ENCODE measurements at regions not wholly inside any gene's neighbourhood (a gene's known extent, or its start where the extent isn't known, plus 50 kb on each side); places are given as distances from the start of the nearest gene placed in this dataset.

DNA sequence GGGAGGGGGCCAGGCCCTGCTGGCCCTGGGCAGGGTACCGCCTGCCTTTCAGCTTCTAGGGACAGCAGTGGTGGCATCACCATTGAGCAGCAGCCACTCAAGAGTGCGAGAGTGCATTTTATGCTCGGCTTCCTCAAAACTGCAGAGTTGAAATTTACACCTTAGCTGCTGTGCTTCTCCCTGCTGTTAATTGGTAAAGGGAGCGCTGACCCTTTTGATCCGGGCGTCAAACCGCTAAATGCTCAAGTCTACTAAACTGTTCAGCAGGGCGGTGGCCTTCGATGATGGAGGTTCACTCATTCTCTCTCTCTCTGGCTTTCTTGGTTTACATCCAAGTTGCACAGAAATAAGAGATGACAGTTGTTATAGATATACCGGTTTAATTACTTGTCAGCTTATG lies 368.6 kb upstream of the IRX2 start:
- H3K27ac ChIP-seq (ENCODE audit: insufficient read depth in 1 of 2, low read depth in 1 of 2, low read length in 2 of 2, poor library complexity in 1 of 2, severe bottlenecking in 2 of 2) = no peak overlapping the region
- peaks cover 22 to 90% (median 28%) of the 10 kb centered on the region in 5 experiments for H3K27me3 ChIP-seq (replicated peaks in 2 of 5; ENCODE audit: control insufficient read depth in 4 of 5, insufficient read depth in 5 of 5, low read length in 4 of 5)
- H3K4me3 ChIP-seq (ENCODE audit: control insufficient read depth in 1 of 7, extremely low read depth in 1 of 7, insufficient read depth in 4 of 7, low read depth in 2 of 7, low read length in 6 of 7) = no peak overlapping the region
- peaks cover 0 to 9% (median 0%) of the 10 kb centered on the region in 5 experiments for H3K9me3 ChIP-seq (ENCODE audit: control extremely low read depth in 1 of 5, control insufficient read depth in 4 of 5, insufficient read depth in 2 of 5, low read depth in 1 of 5, low read length in 4 of 5)
- H3K36me3 ChIP-seq (ENCODE audit: control insufficient read depth in 4 of 4, insufficient read depth in 4 of 4, low read length in 3 of 4) = no peaks in the 10 kb centered on the region
- WGBS (ENCODE audit: insufficient coverage) = 23% methylated on average over 10 of the region's 10 CpGs
- H3K4me1 ChIP-seq (ENCODE audit: control extremely low read depth in 1 of 4, control insufficient read depth in 4 of 4, insufficient read depth in 4 of 4, low read length in 3 of 4) = no peaks in the 10 kb centered on the region
- CTCF ChIA-PET = no interaction called here
- no peak for DNase-seq
- POLR2A ChIA-PET = no interaction called here

DNA sequence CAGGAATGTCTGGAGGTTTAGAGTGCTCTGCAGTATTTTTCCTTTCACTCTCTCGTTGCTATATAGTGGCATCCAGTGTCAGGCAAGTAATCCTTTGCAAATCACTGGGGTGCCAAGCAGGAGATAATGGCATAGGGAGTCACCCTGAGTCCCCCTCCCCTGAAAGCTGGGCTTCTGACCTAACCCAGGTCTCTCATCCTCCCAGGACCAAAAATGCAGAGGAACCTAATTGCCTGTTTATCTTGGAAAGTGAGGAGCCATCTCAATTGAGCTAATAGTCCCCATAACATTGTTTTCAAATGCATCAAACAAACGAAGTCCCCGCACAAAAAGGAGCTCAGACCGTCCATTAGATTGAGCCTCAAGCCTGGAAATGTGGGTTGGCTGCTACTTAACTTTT lies 368.0 kb upstream of the IRX2 start:
- DNase-seq = no peak
- ChIA-PET CTCF (no interaction called here), POLR2A (no interaction called here)
- H3K4me1 ChIP-seq (ENCODE audit: control extremely low read depth in 1 of 4, control insufficient read depth in 4 of 4, insufficient read depth in 4 of 4, low read length in 3 of 4) = no peaks in the 10 kb centered on the region
- no peak overlapping the region for H3K4me3 ChIP-seq (ENCODE audit: control insufficient read depth in 1 of 7, extremely low read depth in 1 of 7, insufficient read depth in 4 of 7, low read depth in 2 of 7, low read length in 6 of 7)
- no peak overlapping the region for H3K27ac ChIP-seq (ENCODE audit: insufficient read depth in 1 of 2, low read depth in 1 of 2, low read length in 2 of 2, poor library complexity in 1 of 2, severe bottlenecking in 2 of 2)
- WGBS (ENCODE audit: insufficient coverage) = 10% methylated on average over 4 of the region's 4 CpGs
- H3K36me3 ChIP-seq (ENCODE audit: control insufficient read depth in 4 of 4, insufficient read depth in 4 of 4, low read length in 3 of 4) = no peaks in the 10 kb centered on the region
- H3K9me3 ChIP-seq (ENCODE audit: control extremely low read depth in 1 of 5, control insufficient read depth in 4 of 5, insufficient read depth in 2 of 5, low read depth in 1 of 5, low read length in 4 of 5) = peaks cover 0 to 9% (median 0%) of the 10 kb centered on the region in 5 experiments
- peaks cover 21 to 93% (median 30%) of the 10 kb centered on the region in 5 experiments for H3K27me3 ChIP-seq (replicated peaks in 2 of 5; ENCODE audit: control insufficient read depth in 4 of 5, insufficient read depth in 5 of 5, low read length in 4 of 5)

DNA sequence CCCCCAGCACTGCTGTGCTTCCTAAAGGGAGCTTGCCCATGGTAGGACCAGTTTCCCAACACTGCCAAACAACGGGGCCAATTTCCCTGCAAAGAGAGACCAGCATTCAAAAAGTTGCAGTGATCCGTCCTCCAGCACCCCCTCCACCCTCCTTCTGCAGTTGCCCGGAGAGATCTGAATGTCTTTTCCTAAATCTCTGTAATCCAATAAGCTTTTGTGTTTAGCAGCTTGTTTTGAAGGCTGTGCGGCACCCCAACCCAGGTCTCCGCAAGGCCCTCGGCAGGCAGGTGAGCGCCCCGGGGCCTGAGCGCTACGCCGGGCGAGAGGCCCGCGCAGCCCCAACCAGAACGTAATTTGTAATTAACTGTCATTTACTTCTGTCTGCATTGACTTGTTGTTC lies 366.9 kb upstream of the IRX2 start:
- ChIA-PET CTCF (no interaction called here), POLR2A (no interaction called here)
- Histone ChIP-seq H3K36me3 (ENCODE audit: control insufficient read depth in 4 of 4, insufficient read depth in 4 of 4, low read length in 3 of 4) (no peaks in the 10 kb centered on the region), H3K4me3 (ENCODE audit: control insufficient read depth in 1 of 7, extremely low read depth in 1 of 7, insufficient read depth in 4 of 7, low read depth in 2 of 7, low read length in 6 of 7) (no peak overlapping the region), H3K27me3 (replicated peaks in 2 of 5; ENCODE audit: control insufficient read depth in 4 of 5, insufficient read depth in 5 of 5, low read length in 4 of 5) (peaks cover 16 to 87% (median 30%) of the 10 kb centered on the region in 5 experiments), H3K9me3 (ENCODE audit: control extremely low read depth in 1 of 5, control insufficient read depth in 4 of 5, insufficient read depth in 2 of 5, low read depth in 1 of 5, low read length in 4 of 5) (peaks cover 0 to 9% (median 0%) of the 10 kb centered on the region in 5 experiments), H3K27ac (ENCODE audit: insufficient read depth in 1 of 2, low read depth in 1 of 2, low read length in 2 of 2, poor library complexity in 1 of 2, severe bottlenecking in 2 of 2) (no peak overlapping the region), H3K4me1 (ENCODE audit: control extremely low read depth in 1 of 4, control insufficient read depth in 4 of 4, insufficient read depth in 4 of 4, low read length in 3 of 4) (no peaks in the 10 kb centered on the region)
- no peak for DNase-seq
- WGBS (ENCODE audit: insufficient coverage) = 8% methylated on average over 7 of the region's 15 CpGs

DNA sequence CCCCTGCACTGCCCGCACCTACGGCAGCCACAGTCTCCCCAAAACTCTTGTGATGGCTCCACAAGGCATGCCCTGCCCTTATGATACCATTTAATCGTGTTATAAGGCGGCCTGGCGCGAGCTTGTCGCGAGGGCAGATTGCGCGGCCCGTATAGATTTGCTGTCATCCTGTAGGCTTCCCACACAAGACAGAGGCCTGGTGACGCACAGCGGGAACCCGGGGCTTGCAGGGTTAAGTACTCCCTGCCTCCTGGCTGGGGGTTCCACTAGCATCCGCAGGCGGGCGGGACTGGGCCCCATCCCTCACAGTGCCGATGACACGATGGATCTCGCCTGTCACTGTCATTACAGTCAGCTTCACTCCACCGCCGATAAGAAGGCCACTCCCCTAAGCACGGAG lies 364.9 kb upstream of the IRX2 start:
- Histone ChIP-seq H3K4me3 (ENCODE audit: control insufficient read depth in 1 of 7, extremely low read depth in 1 of 7, insufficient read depth in 4 of 7, low read depth in 2 of 7, low read length in 6 of 7) (no peak overlapping the region), H3K9me3 (ENCODE audit: control extremely low read depth in 1 of 5, control insufficient read depth in 4 of 5, insufficient read depth in 2 of 5, low read depth in 1 of 5, low read length in 4 of 5) (peaks cover 0 to 6% (median 0%) of the 10 kb centered on the region in 5 experiments), H3K36me3 (ENCODE audit: control insufficient read depth in 4 of 4, insufficient read depth in 4 of 4, low read length in 3 of 4) (no peaks in the 10 kb centered on the region), H3K27me3 (replicated peaks in 2 of 5; ENCODE audit: control insufficient read depth in 4 of 5, insufficient read depth in 5 of 5, low read length in 4 of 5) (peaks cover 12 to 67% (median 28%) of the 10 kb centered on the region in 5 experiments), H3K4me1 (ENCODE audit: control extremely low read depth in 1 of 4, control insufficient read depth in 4 of 4, insufficient read depth in 4 of 4, low read length in 3 of 4) (no peaks in the 10 kb centered on the region), H3K27ac (ENCODE audit: insufficient read depth in 1 of 2, low read depth in 1 of 2, low read length in 2 of 2, poor library complexity in 1 of 2, severe bottlenecking in 2 of 2) (no peak overlapping the region)
- CTCF ChIA-PET = no interaction called here
- DNase-seq = no peak
- POLR2A ChIA-PET = no interaction called here
- WGBS (ENCODE audit: insufficient coverage) = 8% methylated on average over 23 of the region's 23 CpGs

GRCh38 chr5:3114467-3114866 lies 363.0 kb upstream of the IRX2 start:
- no peak for DNase-seq
- Histone ChIP-seq H3K9me3 (ENCODE audit: control extremely low read depth in 1 of 5, control insufficient read depth in 4 of 5, insufficient read depth in 2 of 5, low read depth in 1 of 5, low read length in 4 of 5) (peaks cover 0 to 6% (median 0%) of the 10 kb centered on the region in 5 experiments), H3K27me3 (replicated peaks in 2 of 5; ENCODE audit: control insufficient read depth in 4 of 5, insufficient read depth in 5 of 5, low read length in 4 of 5) (peaks cover 8 to 48% (median 22%) of the 10 kb centered on the region in 5 experiments), H3K27ac (ENCODE audit: insufficient read depth in 1 of 2, low read depth in 1 of 2, low read length in 2 of 2, poor library complexity in 1 of 2, severe bottlenecking in 2 of 2) (no peak overlapping the region), H3K36me3 (ENCODE audit: control insufficient read depth in 4 of 4, insufficient read depth in 4 of 4, low read length in 3 of 4) (no peaks in the 10 kb centered on the region), H3K4me1 (ENCODE audit: control extremely low read depth in 1 of 4, control insufficient read depth in 4 of 4, insufficient read depth in 4 of 4, low read length in 3 of 4) (no peaks in the 10 kb centered on the region), H3K4me3 (ENCODE audit: control insufficient read depth in 1 of 7, extremely low read depth in 1 of 7, insufficient read depth in 4 of 7, low read depth in 2 of 7, low read length in 6 of 7) (no peak overlapping the region)
- CTCF ChIA-PET = no interaction called here
- POLR2A ChIA-PET = no interaction called here
- 97% methylated on average over 12 of the region's 14 CpGs for WGBS (ENCODE audit: insufficient coverage)

GRCh38 chr5:3110371-3110770 lies 358.9 kb upstream of the IRX2 start:
- H3K4me3 ChIP-seq (ENCODE audit: control insufficient read depth in 1 of 7, extremely low read depth in 1 of 7, insufficient read depth in 4 of 7, low read depth in 2 of 7, low read length in 6 of 7) = no peak overlapping the region
- no peak overlapping the region for H3K27ac ChIP-seq (ENCODE audit: insufficient read depth in 1 of 2, low read depth in 1 of 2, low read length in 2 of 2, poor library complexity in 1 of 2, severe bottlenecking in 2 of 2)
- H3K9me3 ChIP-seq (ENCODE audit: control extremely low read depth in 1 of 5, control insufficient read depth in 4 of 5, insufficient read depth in 2 of 5, low read depth in 1 of 5, low read length in 4 of 5) = peaks cover 0 to under 1% (median 0%) of the 10 kb centered on the region in 5 experiments
- no peak for DNase-seq
- 91% methylated on average over 9 of the region's 9 CpGs for WGBS (ENCODE audit: insufficient coverage)
- peaks cover 0 to 22% (median 6%) of the 10 kb centered on the region in 5 experiments for H3K27me3 ChIP-seq (replicated peaks in 2 of 5; ENCODE audit: control insufficient read depth in 4 of 5, insufficient read depth in 5 of 5, low read length in 4 of 5)
- no peaks in the 10 kb centered on the region for H3K4me1 ChIP-seq (ENCODE audit: control extremely low read depth in 1 of 4, control insufficient read depth in 4 of 4, insufficient read depth in 4 of 4, low read length in 3 of 4)
- ChIA-PET POLR2A (no interaction called here), CTCF (no interaction called here)
- no peaks in the 10 kb centered on the region for H3K36me3 ChIP-seq (ENCODE audit: control insufficient read depth in 4 of 4, insufficient read depth in 4 of 4, low read length in 3 of 4)

DNA sequence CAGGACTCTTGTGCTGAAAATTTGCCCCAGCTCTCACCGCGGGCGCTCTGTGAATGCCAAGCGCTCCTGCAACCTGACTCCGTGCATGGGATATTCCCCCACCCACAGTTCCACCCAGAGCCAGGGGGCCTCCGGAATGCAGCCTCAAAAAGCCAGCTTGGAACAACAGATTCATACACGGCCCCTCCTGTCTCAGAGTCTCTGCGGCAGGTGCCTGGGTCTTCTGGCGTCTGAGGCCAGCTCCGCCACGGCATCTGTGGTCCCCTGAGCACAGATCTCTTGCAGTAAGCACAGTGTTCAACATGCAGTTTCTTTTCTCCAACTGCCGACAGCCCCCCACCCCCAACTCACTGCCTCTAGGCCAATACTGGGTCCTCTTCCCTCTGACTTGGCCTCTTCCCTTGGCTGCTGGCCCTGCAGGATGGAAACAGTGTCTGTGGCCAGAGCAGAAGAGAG lies 355.7 kb upstream of the IRX2 start:
- Histone ChIP-seq H3K4me3 (ENCODE audit: control insufficient read depth in 1 of 7, extremely low read depth in 1 of 7, insufficient read depth in 4 of 7, low read depth in 2 of 7, low read length in 6 of 7) (no peak overlapping the region), H3K27me3 (replicated peaks in 2 of 5; ENCODE audit: control insufficient read depth in 4 of 5, insufficient read depth in 5 of 5, low read length in 4 of 5) (peaks cover 4 to 47% (median 9%) of the 10 kb centered on the region in 5 experiments), H3K27ac (ENCODE audit: insufficient read depth in 1 of 2, low read depth in 1 of 2, low read length in 2 of 2, poor library complexity in 1 of 2, severe bottlenecking in 2 of 2) (no peak overlapping the region), H3K36me3 (ENCODE audit: control insufficient read depth in 4 of 4, insufficient read depth in 4 of 4, low read length in 3 of 4) (no peaks in the 10 kb centered on the region), H3K9me3 (ENCODE audit: control extremely low read depth in 1 of 5, control insufficient read depth in 4 of 5, insufficient read depth in 2 of 5, low read depth in 1 of 5, low read length in 4 of 5) (no peaks in the 10 kb centered on the region), H3K4me1 (ENCODE audit: control extremely low read depth in 1 of 4, control insufficient read depth in 4 of 4, insufficient read depth in 4 of 4, low read length in 3 of 4) (no peaks in the 10 kb centered on the region)
- 42% methylated on average over 12 of the region's 12 CpGs for WGBS (ENCODE audit: insufficient coverage)
- ChIA-PET CTCF (no interaction called here), POLR2A (no interaction called here)
- no peak for DNase-seq
